Upper lobe of left lung (tissue), 6 donors: ENCODE measurements at regions not wholly inside any gene's neighbourhood (a gene's known extent, or its start where the extent isn't known, plus 50 kb on each side); places are given as distances from the start of the nearest gene placed in this dataset.

Source experiments
- ATAC-seq, 2 donors: fragments of 200-7000 bp; cut with Tn5 transposase; one replicate each; pipeline ENCODE4 v1.9.1; 2022; ENCODE audit warnings: mild to moderate bottlenecking in 2 of 2, moderate library complexity in 2 of 2; ENCODE audit not compliant: low FRiP score in 2 of 2
- DNase-seq, 2 donors: peaks; one replicate each; pipeline ENCODE4 v3.0.0-alpha.2; 2019 to 2020
- H3K27ac ChIP-seq, 4 donors: fragments of 200-600 bp; sonication (generic); one replicate each; pipeline ENCODE4 v1.5.1; 2016 to 2019
- H3K27me3 ChIP-seq, 4 donors: fragments of 200-600 bp; sonication (generic); one replicate each; pipeline ENCODE4 v1.5.1; 2017 to 2019
- H3K36me3 ChIP-seq, 4 donors: fragments of 200-600 bp; sonication (generic); one replicate each; pipeline ENCODE4 v1.5.1; 2016 to 2019
- H3K4me1 ChIP-seq, 4 donors: fragments of 200-600 bp; sonication (generic); one replicate each; pipeline ENCODE4 v1.5.1; 2018 to 2019
- H3K4me3 ChIP-seq, 4 donors: fragments of 200-600 bp; sonication (generic); one replicate each; pipeline ENCODE4 v1.5.1; 2017 to 2019; ENCODE audit warnings: mild to moderate bottlenecking in 2 of 4, moderate library complexity in 1 of 4
- H3K9me3 ChIP-seq, 4 donors: fragments of 200-600 bp; sonication (generic); one replicate each; pipeline ENCODE4 v1.5.1; 2018 to 2019
- EP300 ChIP-seq, 4 donors: sonication (generic); formaldehyde crosslinking; IDR thresholded peaks; one replicate each; pipeline ENCODE4 v1.5.1; 2017; ENCODE audit warnings: antibody characterized with exemption in 4 of 4, control low read depth in 2 of 4
- POLR2A ChIP-seq, 4 donors: fragments of 450-650 bp; IDR thresholded peaks; one replicate each; pipeline ENCODE4 v1.5.1; 2016 to 2017; ENCODE audit warnings: antibody characterized with exemption in 4 of 4, mild to moderate bottlenecking in 2 of 4
- POLR2AphosphoS5 ChIP-seq, 2 donors: sonication (generic); formaldehyde crosslinking; IDR thresholded peaks; one replicate each; pipeline ENCODE4 v1.5.1; 2017; ENCODE audit warnings: antibody characterized with exemption in 2 of 2
- WGBS, 2 donors: methylation state at CpG; one replicate each; pipeline ENCODE4 v1.1.5; 2017 to 2018; 5-methylcytosine and 5-hydroxymethylcytosine counted together
- TF ChIP-seq, protein P1 (sequence below), 6 experiments: fragments of 450-650 bp in 4 of 6; fragments of 200-600 bp in 2 of 6; sonication (generic) in 2 of 6; IDR thresholded peaks; one replicate each; pipeline ENCODE4 v1.5.1; 2016 to 2019; ENCODE audit warnings: antibody characterized with exemption in 6 of 6
- donor health status: DM: no; HTN: no; CAD: no; lungs with moderate emphysema.
- donor health status: DM: no; HTN: yes; CAD: no; lungs with severe emphysema.

GRCh38 chr7:131919920-131920709 lies 363.7 kb upstream of the PODXL start:
- no peak for TF ChIP-seq POLR2AphosphoS5 (IDR thresholded peaks at IDR 0.05)
- TF ChIP-seq, protein P1, sequence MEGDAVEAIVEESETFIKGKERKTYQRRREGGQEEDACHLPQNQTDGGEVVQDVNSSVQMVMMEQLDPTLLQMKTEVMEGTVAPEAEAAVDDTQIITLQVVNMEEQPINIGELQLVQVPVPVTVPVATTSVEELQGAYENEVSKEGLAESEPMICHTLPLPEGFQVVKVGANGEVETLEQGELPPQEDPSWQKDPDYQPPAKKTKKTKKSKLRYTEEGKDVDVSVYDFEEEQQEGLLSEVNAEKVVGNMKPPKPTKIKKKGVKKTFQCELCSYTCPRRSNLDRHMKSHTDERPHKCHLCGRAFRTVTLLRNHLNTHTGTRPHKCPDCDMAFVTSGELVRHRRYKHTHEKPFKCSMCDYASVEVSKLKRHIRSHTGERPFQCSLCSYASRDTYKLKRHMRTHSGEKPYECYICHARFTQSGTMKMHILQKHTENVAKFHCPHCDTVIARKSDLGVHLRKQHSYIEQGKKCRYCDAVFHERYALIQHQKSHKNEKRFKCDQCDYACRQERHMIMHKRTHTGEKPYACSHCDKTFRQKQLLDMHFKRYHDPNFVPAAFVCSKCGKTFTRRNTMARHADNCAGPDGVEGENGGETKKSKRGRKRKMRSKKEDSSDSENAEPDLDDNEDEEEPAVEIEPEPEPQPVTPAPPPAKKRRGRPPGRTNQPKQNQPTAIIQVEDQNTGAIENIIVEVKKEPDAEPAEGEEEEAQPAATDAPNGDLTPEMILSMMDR (IDR thresholded peaks at IDR 0.05), result no peak
- no peak for TF ChIP-seq EP300 (IDR thresholded peaks at IDR 0.05)
- no peak for TF ChIP-seq POLR2A (IDR thresholded peaks at IDR 0.05)
- Histone ChIP-seq H3K4me3 (no peak overlapping the region), H3K9me3 (no peaks in the 10 kb centered on the region), H3K27me3 (no peaks in the 10 kb centered on the region), H3K27ac (no peak overlapping the region), H3K4me1 (no peaks in the 10 kb centered on the region), H3K36me3 (no peaks in the 10 kb centered on the region)
- WGBS, 2 donors, result 66 to 69% methylated on average over 5 to 7 of the region's 7 CpGs
- no peak for DNase-seq
- peak in 1 of 2 donors; percentile 53 for ATAC-seq

DNA sequence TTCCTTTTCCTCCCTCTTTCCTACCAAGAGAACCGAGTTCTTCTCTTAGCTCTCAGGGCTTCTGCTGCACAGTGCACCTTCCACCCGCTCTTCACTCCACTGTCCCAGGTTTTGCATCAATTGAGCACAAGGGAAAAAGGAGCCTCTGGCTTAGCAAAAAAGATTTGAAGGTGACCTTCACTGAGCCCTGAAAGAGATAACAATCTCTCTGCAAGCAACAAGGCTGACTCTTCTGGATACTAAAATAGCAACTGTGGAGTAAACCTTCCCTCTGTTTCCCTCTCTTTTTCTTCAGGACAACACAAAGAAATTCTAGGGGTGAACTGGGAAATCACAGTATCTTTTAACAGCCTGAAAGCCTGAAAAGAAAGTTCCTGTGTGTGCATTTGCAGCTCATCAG lies 354.7 kb upstream of the PODXL start:
- TF ChIP-seq POLR2AphosphoS5 (IDR thresholded peaks at IDR 0.05), result no peak
- no peak overlapping the region for H3K27ac ChIP-seq
- H3K4me3 ChIP-seq, result no peak overlapping the region
- DNase-seq (no peak), ATAC-seq (no peak)
- H3K4me1 ChIP-seq, result peaks cover 0 to 8% (median 0%) of the 10 kb centered on the region in 4 donors
- 52 to 76% methylated on average over 2 of the region's 2 CpGs for WGBS, 2 donors
- peaks cover 0 to 9% (median 4%) of the 10 kb centered on the region in 4 donors for H3K27me3 ChIP-seq
- no peaks in the 10 kb centered on the region for H3K36me3 ChIP-seq
- H3K9me3 ChIP-seq, result no peaks in the 10 kb centered on the region

DNA sequence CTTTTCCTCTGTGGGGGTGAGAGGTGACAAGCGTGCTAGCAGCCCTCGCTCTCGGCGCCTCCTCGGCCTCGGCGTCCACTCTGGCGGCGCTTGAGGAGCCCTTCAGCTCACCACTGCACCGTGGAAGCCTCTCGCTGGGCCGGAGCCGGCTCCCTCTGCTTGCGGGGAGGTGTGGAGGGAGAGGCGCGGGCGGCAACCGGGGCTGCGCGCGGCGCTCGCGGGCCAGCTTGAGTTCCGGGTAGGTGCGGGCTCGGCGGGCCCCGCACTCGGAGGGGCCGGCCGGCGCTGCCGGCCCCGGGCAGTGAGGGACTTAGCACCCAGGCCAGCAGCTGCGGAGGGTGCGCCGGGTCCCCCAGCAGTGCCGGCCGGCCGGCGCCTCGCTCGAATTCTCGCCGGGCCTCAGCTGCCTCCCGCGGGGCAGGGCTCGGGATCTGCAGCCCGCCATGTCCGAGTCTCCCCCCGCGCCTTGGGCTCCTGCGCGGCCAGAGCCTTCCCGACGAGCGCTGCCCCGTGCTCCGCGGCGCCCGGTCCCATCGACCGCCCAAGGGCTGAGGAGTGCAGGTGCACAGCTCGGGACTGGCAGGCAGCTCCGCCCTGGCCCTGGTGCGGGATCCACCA lies 352.8 kb upstream of the PODXL start:
- peaks cover 0 to 8% (median 0%) of the 10 kb centered on the region in 4 donors for H3K4me1 ChIP-seq
- H3K9me3 ChIP-seq, result no peaks in the 10 kb centered on the region
- TF ChIP-seq EP300 (IDR thresholded peaks at IDR 0.05), result no peak
- no peak for TF ChIP-seq POLR2AphosphoS5 (IDR thresholded peaks at IDR 0.05)
- TF ChIP-seq POLR2A (IDR thresholded peaks at IDR 0.05), result no peak
- TF ChIP-seq, protein P1 (IDR thresholded peaks at IDR 0.05), result no peak
- H3K4me3 ChIP-seq, result peak overlapping the region in 3 of 4 donors; percentile 24 to 37 (median 33)
- H3K27me3 ChIP-seq, result peaks cover 0 to 9% (median 4%) of the 10 kb centered on the region in 4 donors
- ATAC-seq, result peak in 1 of 2 donors; percentile 41
- H3K36me3 ChIP-seq, result no peaks in the 10 kb centered on the region
- DNase-seq, result peak in 1 of 2 donors; percentile 87
- H3K27ac ChIP-seq, result no peak overlapping the region
- WGBS, 2 donors, result 32% methylated on average over 27 of the region's 68 CpGs; no CpG with 5 or more reads in 1 of the 2 donors

GRCh38 chr7:131908714-131909113 lies 352.3 kb upstream of the PODXL start:
- no peak overlapping the region for H3K4me3 ChIP-seq
- TF ChIP-seq POLR2A (IDR thresholded peaks at IDR 0.05), result no peak
- TF ChIP-seq EP300 (IDR thresholded peaks at IDR 0.05), result no peak
- no peak for TF ChIP-seq POLR2AphosphoS5 (IDR thresholded peaks at IDR 0.05)
- TF ChIP-seq, protein P1 (IDR thresholded peaks at IDR 0.05), result no peak
- 62 to 77% methylated on average over 7 of the region's 7 CpGs for WGBS, 2 donors
- no peaks in the 10 kb centered on the region for H3K36me3 ChIP-seq
- peaks cover 0 to 9% (median 4%) of the 10 kb centered on the region in 4 donors for H3K27me3 ChIP-seq
- no peak overlapping the region for H3K27ac ChIP-seq
- H3K9me3 ChIP-seq, result no peaks in the 10 kb centered on the region
- peak in 1 of 2 donors; percentile 12 for ATAC-seq
- H3K4me1 ChIP-seq, result peaks cover 0 to 8% (median 0%) of the 10 kb centered on the region in 4 donors
- peak in 1 of 2 donors; percentile 23 for DNase-seq

- H3K4me1 ChIP-seq, result peaks cover 0 to 8% (median 0%) of the 10 kb centered on the region in 4 donors
- no peak overlapping the region for H3K4me3 ChIP-seq
- WGBS, 2 donors, result 45 to 57% methylated on average over 3 of the region's 3 CpGs
- peaks cover 0 to 8% (median 0%) of the 10 kb centered on the region in 4 donors for H3K9me3 ChIP-seq
- TF ChIP-seq POLR2AphosphoS5 (IDR thresholded peaks at IDR 0.05) (no peak), POLR2A (IDR thresholded peaks at IDR 0.05) (no peak), EP300 (IDR thresholded peaks at IDR 0.05) (no peak)
- TF ChIP-seq, protein P1 (IDR thresholded peaks at IDR 0.05), result no peak
- ATAC-seq (no peak), DNase-seq (no peak)
- no peak overlapping the region for H3K27ac ChIP-seq
- peaks cover 0 to 9% (median 4%) of the 10 kb centered on the region in 4 donors for H3K27me3 ChIP-seq
- no peaks in the 10 kb centered on the region for H3K36me3 ChIP-seq
Measured at GRCh38 chr7:131905471-131905973, 349.1 kb upstream of the PODXL start.
